ENCODE measurements at regions not wholly inside any gene's neighbourhood (a gene's known extent, or its start where the extent isn't known, plus 50 kb on each side); places are given as distances from the start of the nearest gene placed in this dataset.

- no peaks in the 10 kb centered on the region for H3K4me1 ChIP-seq (ENCODE audit: control insufficient read depth, extremely low read depth, insufficient read depth, low read length)
- H3K27me3 ChIP-seq (ENCODE audit: control insufficient read depth in 2 of 2, insufficient read depth in 2 of 2, low read length in 2 of 2): no peaks in the 10 kb centered on the region
- BruUV-seq (replicated peaks): no TSS peak
- CTCF ChIA-PET: interaction anchor here (2.1 kb wide), 1 partner anchor 12 kb away, joined by 6 read pairs; no protein-coding TSS in a partner anchor
- no peaks in the 10 kb centered on the region for H3K79me2 ChIP-seq (ENCODE audit: control insufficient read depth, insufficient read depth, low read length)
- POLR2A ChIA-PET: no interaction called here
- H4K20me1 ChIP-seq (replicated peaks; ENCODE audit: control insufficient read depth, extremely low read depth, insufficient read depth, low read length): no peaks in the 10 kb centered on the region
- H3K9me1 ChIP-seq (replicated peaks; ENCODE audit: control insufficient read depth, extremely low read depth, insufficient read depth, low read length): no peaks in the 10 kb centered on the region
- no peak overlapping the region for H3K9ac ChIP-seq (replicated peaks; ENCODE audit: extremely low read depth, insufficient read depth, low read length)
- no peak overlapping the region for H3K4me2 ChIP-seq (ENCODE audit: insufficient read depth, low read length)
- H2AFZ ChIP-seq (ENCODE audit: low read depth, low read length): no peak overlapping the region
- dilution Hi-C loops (cut with MboI; ENCODE audit: extremely low pct_ligation_motif_present, low sequenced_read_pairs) (no loop called here), intact Hi-C loops (cut with micrococcal nuclease) (no loop called here)
- TF ChIP-seq MYC (IDR thresholded peaks at IDR 0.05; ENCODE audit: low read depth, low read length) (no peak), JUN (IDR thresholded peaks at IDR 0.05; ENCODE audit: borderline replicate concordance, insufficient read depth, insufficient read length, low read depth) (no peak), GATA2 (IDR thresholded peaks at IDR 0.05; ENCODE audit: insufficient read depth, insufficient read length, low read depth, low read length) (no peak), POLR2A (IDR thresholded peaks at IDR 0.05; ENCODE audit: low read depth, low read length) (no peak), FOS (IDR thresholded peaks at IDR 0.05; ENCODE audit: borderline replicate concordance, insufficient read depth, low read length) (no peak), POLR2AphosphoS5 (IDR thresholded peaks at IDR 0.05; ENCODE audit: insufficient read depth, low read depth, low read length) (no peak), MAX (IDR thresholded peaks at IDR 0.05; ENCODE audit: insufficient read depth, insufficient read length) (no peak), EZH2 (IDR thresholded peaks at IDR 0.05; ENCODE audit: borderline replicate concordance, low read depth, low read length, severe bottlenecking) (no peak)
- TF ChIP-seq, protein P1, sequence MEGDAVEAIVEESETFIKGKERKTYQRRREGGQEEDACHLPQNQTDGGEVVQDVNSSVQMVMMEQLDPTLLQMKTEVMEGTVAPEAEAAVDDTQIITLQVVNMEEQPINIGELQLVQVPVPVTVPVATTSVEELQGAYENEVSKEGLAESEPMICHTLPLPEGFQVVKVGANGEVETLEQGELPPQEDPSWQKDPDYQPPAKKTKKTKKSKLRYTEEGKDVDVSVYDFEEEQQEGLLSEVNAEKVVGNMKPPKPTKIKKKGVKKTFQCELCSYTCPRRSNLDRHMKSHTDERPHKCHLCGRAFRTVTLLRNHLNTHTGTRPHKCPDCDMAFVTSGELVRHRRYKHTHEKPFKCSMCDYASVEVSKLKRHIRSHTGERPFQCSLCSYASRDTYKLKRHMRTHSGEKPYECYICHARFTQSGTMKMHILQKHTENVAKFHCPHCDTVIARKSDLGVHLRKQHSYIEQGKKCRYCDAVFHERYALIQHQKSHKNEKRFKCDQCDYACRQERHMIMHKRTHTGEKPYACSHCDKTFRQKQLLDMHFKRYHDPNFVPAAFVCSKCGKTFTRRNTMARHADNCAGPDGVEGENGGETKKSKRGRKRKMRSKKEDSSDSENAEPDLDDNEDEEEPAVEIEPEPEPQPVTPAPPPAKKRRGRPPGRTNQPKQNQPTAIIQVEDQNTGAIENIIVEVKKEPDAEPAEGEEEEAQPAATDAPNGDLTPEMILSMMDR (IDR thresholded peaks at IDR 0.05; ENCODE audit: extremely low read depth in 1 of 2, insufficient read depth in 1 of 2, low read depth in 1 of 2, low read length in 2 of 2): no peak
- H3K4me3 ChIP-seq (replicated peaks in 1 of 3; ENCODE audit: insufficient read depth in 1 of 3, low read depth in 1 of 3, low read length in 3 of 3): no peak overlapping the region
- H3K27ac ChIP-seq (ENCODE audit: insufficient read depth, low read depth, low read length): no peak overlapping the region
- H3K36me3 ChIP-seq (ENCODE audit: control insufficient read depth in 2 of 2, extremely low read depth in 1 of 2, insufficient read depth in 2 of 2, low read length in 2 of 2): no peaks in the 10 kb centered on the region
- FAIRE-seq: no peak
- H3K9me3 ChIP-seq (replicated peaks; ENCODE audit: control insufficient read depth, insufficient read depth, low read length): no peaks in the 10 kb centered on the region
- DNase-seq (ENCODE audit: low read depth, low spot score): no peak
Measured at GRCh38 chr5:124860291-124860655, 113.8 kb upstream of the ZNF608 start.

All from endothelial cell of umbilical vein (primary cell).